ENCODE measurements at regions not wholly inside any gene's neighbourhood (a gene's known extent, or its start where the extent isn't known, plus 50 kb on each side); places are given as distances from the start of the nearest gene placed in this dataset.
"Not testable (repeated sequence)": the region's sequence is repeated elsewhere in the genome, so short reads cannot be mapped to it uniquely, and the experiment has no call there.

GRCh38 chr9:75231167-75231566 is 142.9 kb downstream of the OSTF1 start:
- Histone ChIP-seq H3K4me3 (ENCODE audit: low read length) (no peak overlapping the region), H3K9ac (ENCODE audit: low read length) (no peak overlapping the region), H3K36me3 (ENCODE audit: control insufficient read depth, low read depth, low read length) (no peaks in the 10 kb centered on the region), H3K27me3 (ENCODE audit: control insufficient read depth, insufficient read depth, low read length) (no peaks in the 10 kb centered on the region), H3K27ac (ENCODE audit: low read length) (no peak overlapping the region), H3K9me3 (ENCODE audit: control insufficient read depth, low read depth, low read length) (peaks cover 13% of the 10 kb centered on the region), H3K4me1 (ENCODE audit: control insufficient read depth, low read depth, low read length) (no peaks in the 10 kb centered on the region)

GRCh38 chr9:75233011-75233410 is 144.7 kb downstream of the OSTF1 start:
- no peak overlapping the region for H3K4me3 ChIP-seq (ENCODE audit: low read length)
- H3K36me3 ChIP-seq (ENCODE audit: control insufficient read depth, low read depth, low read length), result no peaks in the 10 kb centered on the region
- H3K27ac ChIP-seq (ENCODE audit: low read length), result no peak overlapping the region
- peaks cover 13% of the 10 kb centered on the region for H3K9me3 ChIP-seq (ENCODE audit: control insufficient read depth, low read depth, low read length)
- H3K27me3 ChIP-seq (ENCODE audit: control insufficient read depth, insufficient read depth, low read length), result no peaks in the 10 kb centered on the region
- no peaks in the 10 kb centered on the region for H3K4me1 ChIP-seq (ENCODE audit: control insufficient read depth, low read depth, low read length)
- no peak overlapping the region for H3K9ac ChIP-seq (ENCODE audit: low read length)

GRCh38 chr9:75235632-75236031 is 147.3 kb downstream of the OSTF1 start:
- no peak overlapping the region for H3K9ac ChIP-seq (ENCODE audit: low read length)
- no peaks in the 10 kb centered on the region for H3K36me3 ChIP-seq (ENCODE audit: control insufficient read depth, low read depth, low read length)
- H3K9me3 ChIP-seq (ENCODE audit: control insufficient read depth, low read depth, low read length), result peaks cover 13% of the 10 kb centered on the region
- no peak overlapping the region for H3K27ac ChIP-seq (ENCODE audit: low read length)
- H3K27me3 ChIP-seq (ENCODE audit: control insufficient read depth, insufficient read depth, low read length), result no peaks in the 10 kb centered on the region
- H3K4me1 ChIP-seq (ENCODE audit: control insufficient read depth, low read depth, low read length), result no peaks in the 10 kb centered on the region
- no peak overlapping the region for H3K4me3 ChIP-seq (ENCODE audit: low read length)

- H3K27me3 ChIP-seq (ENCODE audit: control insufficient read depth, insufficient read depth, low read length), result no peaks in the 10 kb centered on the region
- H3K4me3 ChIP-seq (ENCODE audit: low read length), result no peak overlapping the region
- H3K4me1 ChIP-seq (ENCODE audit: control insufficient read depth, low read depth, low read length), result no peaks in the 10 kb centered on the region
- H3K36me3 ChIP-seq (ENCODE audit: control insufficient read depth, low read depth, low read length), result no peaks in the 10 kb centered on the region
- no peak overlapping the region for H3K9ac ChIP-seq (ENCODE audit: low read length)
- H3K9me3 ChIP-seq (ENCODE audit: control insufficient read depth, low read depth, low read length), result peaks cover 13% of the 10 kb centered on the region
- H3K27ac ChIP-seq (ENCODE audit: low read length), result no peak overlapping the region
These were observed 150.1 kb downstream of the OSTF1 start for GRCh38 chr9:75238311-75238976.

- Histone ChIP-seq H3K27ac (ENCODE audit: low read length) (no peak overlapping the region), H3K4me3 (ENCODE audit: low read length) (no peak overlapping the region), H3K4me1 (ENCODE audit: control insufficient read depth, low read depth, low read length) (no peaks in the 10 kb centered on the region), H3K27me3 (ENCODE audit: control insufficient read depth, insufficient read depth, low read length) (no peaks in the 10 kb centered on the region), H3K9ac (ENCODE audit: low read length) (no peak overlapping the region), H3K36me3 (ENCODE audit: control insufficient read depth, low read depth, low read length) (no peaks in the 10 kb centered on the region), H3K9me3 (ENCODE audit: control insufficient read depth, low read depth, low read length) (peaks cover 13% of the 10 kb centered on the region)
These were observed 150.9 kb downstream of the OSTF1 start for GRCh38 chr9:75239176-75239575.

GRCh38 chr9:75242426-75242825 is 154.1 kb downstream of the OSTF1 start:
- Histone ChIP-seq H3K9me3 (ENCODE audit: control insufficient read depth, low read depth, low read length) (no peaks in the 10 kb centered on the region), H3K9ac (ENCODE audit: low read length) (no peak overlapping the region), H3K4me1 (ENCODE audit: control insufficient read depth, low read depth, low read length) (no peaks in the 10 kb centered on the region), H3K27me3 (ENCODE audit: control insufficient read depth, insufficient read depth, low read length) (no peaks in the 10 kb centered on the region), H3K4me3 (ENCODE audit: low read length) (no peak overlapping the region), H3K27ac (ENCODE audit: low read length) (no peak overlapping the region), H3K36me3 (ENCODE audit: control insufficient read depth, low read depth, low read length) (no peaks in the 10 kb centered on the region)

- Histone ChIP-seq H3K9me3 (ENCODE audit: control insufficient read depth, low read depth, low read length) (no peaks in the 10 kb centered on the region), H3K27ac (ENCODE audit: low read length) (no peak overlapping the region), H3K4me1 (ENCODE audit: control insufficient read depth, low read depth, low read length) (no peaks in the 10 kb centered on the region), H3K27me3 (ENCODE audit: control insufficient read depth, insufficient read depth, low read length) (no peaks in the 10 kb centered on the region), H3K9ac (ENCODE audit: low read length) (no peak overlapping the region), H3K4me3 (ENCODE audit: low read length) (no peak overlapping the region), H3K36me3 (ENCODE audit: control insufficient read depth, low read depth, low read length) (no peaks in the 10 kb centered on the region)
These were observed 158.6 kb downstream of the OSTF1 start for GRCh38 chr9:75246949-75247348.

GRCh38 chr9:75265525-75265972 is 177.2 kb downstream of the OSTF1 start:
- Histone ChIP-seq H3K27ac (ENCODE audit: low read length) (no peak overlapping the region), H3K9me3 (ENCODE audit: control insufficient read depth, low read depth, low read length) (no peaks in the 10 kb centered on the region), H3K9ac (ENCODE audit: low read length) (no peak overlapping the region), H3K4me1 (ENCODE audit: control insufficient read depth, low read depth, low read length) (no peaks in the 10 kb centered on the region), H3K4me3 (ENCODE audit: low read length) (no peak overlapping the region), H3K36me3 (ENCODE audit: control insufficient read depth, low read depth, low read length) (no peaks in the 10 kb centered on the region), H3K27me3 (ENCODE audit: control insufficient read depth, insufficient read depth, low read length) (no peaks in the 10 kb centered on the region)

- no peak overlapping the region for H3K27ac ChIP-seq (ENCODE audit: low read length)
- H3K9ac ChIP-seq (ENCODE audit: low read length), result no peak overlapping the region
- H3K4me1 ChIP-seq (ENCODE audit: control insufficient read depth, low read depth, low read length), result no peaks in the 10 kb centered on the region
- no peak overlapping the region for H3K4me3 ChIP-seq (ENCODE audit: low read length)
- H3K36me3 ChIP-seq (ENCODE audit: control insufficient read depth, low read depth, low read length), result no peaks in the 10 kb centered on the region
- peaks cover 3% of the 10 kb centered on the region for H3K9me3 ChIP-seq (ENCODE audit: control insufficient read depth, low read depth, low read length)
- no peaks in the 10 kb centered on the region for H3K27me3 ChIP-seq (ENCODE audit: control insufficient read depth, insufficient read depth, low read length)
These were observed 180.9 kb downstream of the OSTF1 start for GRCh38 chr9:75269197-75269596.

GRCh38 chr9:75273055-75273454 is 184.7 kb downstream of the OSTF1 start:
- H3K27ac ChIP-seq (ENCODE audit: low read length); H3K4me3 ChIP-seq (ENCODE audit: low read length); H3K4me1 ChIP-seq (ENCODE audit: control insufficient read depth, low read depth, low read length); H3K36me3 ChIP-seq (ENCODE audit: control insufficient read depth, low read depth, low read length); H3K9me3 ChIP-seq (ENCODE audit: control insufficient read depth, low read depth, low read length); H3K9ac ChIP-seq (ENCODE audit: low read length); H3K27me3 ChIP-seq (ENCODE audit: control insufficient read depth, insufficient read depth, low read length): not testable (repeated sequence)

- Histone ChIP-seq H3K4me3 (ENCODE audit: low read length) (no peak overlapping the region), H3K4me1 (ENCODE audit: control insufficient read depth, low read depth, low read length) (no peaks in the 10 kb centered on the region), H3K9me3 (ENCODE audit: control insufficient read depth, low read depth, low read length) (peaks cover 3% of the 10 kb centered on the region), H3K27ac (ENCODE audit: low read length) (no peak overlapping the region), H3K27me3 (ENCODE audit: control insufficient read depth, insufficient read depth, low read length) (no peaks in the 10 kb centered on the region), H3K36me3 (ENCODE audit: control insufficient read depth, low read depth, low read length) (no peaks in the 10 kb centered on the region), H3K9ac (ENCODE audit: low read length) (no peak overlapping the region)
These were observed 186.5 kb downstream of the OSTF1 start for GRCh38 chr9:75274781-75275180.

GRCh38 chr9:75282047-75282446 is 193.7 kb downstream of the OSTF1 start:
- Histone ChIP-seq H3K4me3 (ENCODE audit: low read length) (no peak overlapping the region), H3K4me1 (ENCODE audit: control insufficient read depth, low read depth, low read length) (no peaks in the 10 kb centered on the region), H3K36me3 (ENCODE audit: control insufficient read depth, low read depth, low read length) (no peaks in the 10 kb centered on the region), H3K27ac (ENCODE audit: low read length) (no peak overlapping the region), H3K9me3 (ENCODE audit: control insufficient read depth, low read depth, low read length) (peaks cover 9% of the 10 kb centered on the region), H3K9ac (ENCODE audit: low read length) (no peak overlapping the region), H3K27me3 (ENCODE audit: control insufficient read depth, insufficient read depth, low read length) (no peaks in the 10 kb centered on the region)

Data from iPS-18a (cell line).